ENCODE measurements at regions not wholly inside any gene's neighbourhood (a gene's known extent, or its start where the extent isn't known, plus 50 kb on each side); places are given as distances from the start of the nearest gene placed in this dataset.

DNA sequence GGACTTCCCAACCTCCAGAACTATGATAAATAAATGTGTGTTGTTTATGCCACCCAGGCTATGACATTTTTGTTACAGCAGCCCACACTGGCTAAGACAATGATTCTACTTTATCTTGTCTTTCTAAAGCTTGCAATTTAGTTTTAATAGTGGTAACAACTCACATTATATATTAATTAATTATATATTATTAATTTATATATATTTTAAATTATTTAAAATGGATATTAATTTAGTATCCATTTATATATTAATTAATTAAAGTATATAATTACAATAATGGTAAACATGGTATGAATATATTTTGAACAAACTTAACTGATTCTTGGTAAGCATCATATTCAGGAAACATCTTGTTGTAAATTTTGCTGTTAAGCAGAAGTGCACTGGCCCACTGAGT lies 863.9 kb downstream of the MCTP2 start:
- no peak for DNase-seq

GRCh38 chr15:95096651-95097050 lies 865.3 kb downstream of the MCTP2 start:
- DNase-seq: no peak

DNA sequence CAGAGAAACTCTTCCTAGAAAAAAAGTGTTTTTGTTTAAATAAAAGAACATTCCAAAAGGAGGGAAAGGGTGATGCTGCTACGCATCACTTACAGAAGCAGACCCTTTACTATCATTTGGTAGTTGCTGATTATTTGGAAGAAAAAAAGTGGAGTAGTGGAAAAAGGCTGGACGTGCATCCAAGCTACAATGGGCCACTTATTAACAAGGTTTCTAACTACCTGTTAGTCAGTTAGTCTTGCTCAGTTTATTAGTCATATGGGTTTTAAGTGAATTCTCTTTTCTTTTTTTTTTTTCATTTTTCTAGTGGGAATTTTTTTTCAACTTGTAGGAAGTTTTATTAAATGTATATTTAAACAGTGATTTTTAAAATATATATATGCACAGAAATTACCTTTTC lies 866.0 kb downstream of the MCTP2 start:
- DNase-seq: no peak

- DNase-seq: no peak
These were observed 873.9 kb downstream of the MCTP2 start for GRCh38 chr15:95105229-95105628.

DNA sequence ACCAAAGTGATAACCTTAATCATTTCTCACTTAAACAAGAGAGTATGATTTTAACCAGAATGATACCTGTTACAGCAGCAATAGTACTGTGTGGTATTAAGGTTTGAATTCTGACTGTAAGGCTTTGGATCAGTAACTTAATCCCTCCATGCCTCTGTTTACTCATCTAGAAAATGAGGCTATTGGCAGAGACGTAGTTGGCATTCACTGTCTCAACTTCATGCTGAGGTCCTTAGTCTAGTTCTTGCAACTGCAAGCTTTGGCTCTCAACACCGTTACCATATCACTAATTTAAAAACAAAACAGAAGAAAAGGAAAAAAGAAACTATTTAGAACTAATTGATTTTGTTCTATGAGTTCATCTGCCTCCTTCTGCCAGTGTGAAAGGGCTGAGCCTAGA lies 875.4 kb downstream of the MCTP2 start:
- DNase-seq: no peak

DNA sequence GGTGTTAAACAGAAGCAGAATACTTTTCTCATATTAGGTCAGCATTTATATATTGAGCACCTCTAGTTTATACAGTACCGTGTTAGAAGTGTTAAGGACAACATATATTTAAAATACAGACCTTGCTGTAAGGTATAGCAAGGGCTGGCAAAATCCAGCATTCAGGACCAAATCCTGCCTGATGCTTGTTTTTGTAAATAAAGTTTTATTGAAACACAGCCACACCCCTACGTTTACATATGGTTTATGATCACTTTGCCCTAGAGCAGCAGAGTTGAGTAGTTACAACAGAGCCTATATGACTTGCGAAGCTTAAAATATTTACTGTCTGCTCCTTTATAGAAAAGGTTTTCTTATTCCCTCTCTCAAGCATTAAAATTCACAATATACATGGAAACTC lies 877.3 kb downstream of the MCTP2 start:
- no peak for DNase-seq

- DNase-seq: no peak
These were observed 880.6 kb downstream of the MCTP2 start for GRCh38 chr15:95111969-95112368.

DNA sequence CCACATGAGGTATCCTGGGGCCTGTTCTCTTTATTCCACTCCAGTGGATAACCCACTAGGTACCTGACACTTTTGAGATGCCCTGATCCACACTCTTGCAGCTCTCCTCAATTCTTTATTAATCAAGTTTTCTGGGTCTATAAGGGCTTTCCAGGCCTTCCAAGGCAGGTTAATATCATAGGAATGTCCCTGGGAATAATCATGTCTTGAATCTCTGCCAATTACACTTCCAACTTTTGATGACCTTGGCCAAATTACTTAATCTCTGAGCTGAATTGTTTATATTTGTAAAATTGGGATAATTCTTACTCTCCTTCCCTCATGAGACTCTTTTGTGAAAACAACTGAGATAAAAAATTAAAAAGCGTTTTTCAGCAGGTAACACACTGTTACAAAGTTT lies 881.7 kb downstream of the MCTP2 start:
- no peak for DNase-seq

DNA sequence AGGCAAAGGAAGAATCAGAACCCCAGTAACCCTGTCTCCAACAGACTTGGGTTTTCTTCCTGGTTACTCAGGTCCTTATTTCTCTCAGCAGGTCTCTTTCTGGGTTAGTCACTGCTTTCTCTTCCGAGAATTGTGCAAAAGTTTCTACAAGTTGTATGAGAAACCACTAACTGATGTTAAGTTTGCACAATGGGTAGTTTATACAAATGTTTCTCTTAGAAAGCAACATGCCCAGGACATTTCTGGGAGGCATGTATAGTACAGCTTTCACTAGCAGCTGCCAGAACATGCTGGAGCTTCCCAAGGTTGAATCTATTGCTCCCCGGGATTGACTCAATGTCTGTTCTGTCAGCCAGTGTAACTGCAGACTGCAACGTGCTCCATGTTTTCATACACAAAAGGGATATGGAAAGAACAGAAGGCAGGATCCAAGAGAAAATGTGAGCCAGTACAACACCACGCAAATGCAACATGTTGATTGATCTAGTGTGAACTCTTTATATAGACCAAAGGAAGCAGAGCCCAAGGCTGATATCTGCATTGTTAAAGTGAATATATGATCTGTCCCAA lies 887.8 kb downstream of the MCTP2 start:
- no peak for DNase-seq

DNA sequence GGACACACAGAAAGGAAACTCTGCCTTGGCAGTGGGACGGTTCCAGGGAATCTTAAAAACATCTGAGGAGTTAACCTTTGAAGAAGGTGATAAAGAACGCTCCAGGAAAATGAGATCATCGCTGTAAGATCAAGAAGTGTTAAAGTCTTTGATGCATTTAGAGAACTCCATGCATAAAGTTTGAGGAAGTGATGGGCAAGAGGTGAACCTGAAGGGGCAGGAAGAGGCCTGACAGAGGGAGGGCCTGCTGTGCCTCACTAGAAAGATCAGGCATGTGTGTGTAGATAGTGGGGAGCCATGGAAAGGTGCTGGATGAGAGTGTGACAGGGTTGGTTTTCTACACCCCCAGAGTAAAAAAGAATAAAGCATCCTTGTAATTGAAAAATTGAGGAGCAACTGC lies 889.2 kb downstream of the MCTP2 start:
- no peak for DNase-seq

GRCh38 chr15:95121191-95121590 lies 889.8 kb downstream of the MCTP2 start:
- DNase-seq: no peak

GRCh38 chr15:95125803-95126202 lies 894.4 kb downstream of the MCTP2 start:
- DNase-seq: no peak

GRCh38 chr15:95127356-95127755 lies 896.0 kb downstream of the MCTP2 start:
- DNase-seq: no peak

DNA sequence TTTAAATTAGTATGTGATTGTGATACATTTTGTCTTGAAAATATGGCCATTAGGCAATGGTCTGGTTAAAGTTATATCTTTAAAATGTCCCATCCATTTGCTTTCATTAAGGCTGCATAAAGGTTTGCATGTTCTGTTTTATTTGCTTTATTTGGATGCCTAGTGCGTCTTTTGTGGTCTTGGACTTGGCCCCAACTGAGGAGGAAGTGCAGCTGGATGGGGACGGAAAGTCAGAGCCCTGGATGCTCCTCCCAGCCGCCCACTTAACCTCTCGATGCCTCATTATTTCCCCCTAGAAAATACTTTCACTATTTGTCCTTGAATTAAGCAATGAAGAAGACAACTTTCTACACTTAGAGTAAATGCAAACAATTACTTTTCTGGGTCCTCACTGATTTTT lies 898.2 kb downstream of the MCTP2 start:
- no peak for DNase-seq

DNA sequence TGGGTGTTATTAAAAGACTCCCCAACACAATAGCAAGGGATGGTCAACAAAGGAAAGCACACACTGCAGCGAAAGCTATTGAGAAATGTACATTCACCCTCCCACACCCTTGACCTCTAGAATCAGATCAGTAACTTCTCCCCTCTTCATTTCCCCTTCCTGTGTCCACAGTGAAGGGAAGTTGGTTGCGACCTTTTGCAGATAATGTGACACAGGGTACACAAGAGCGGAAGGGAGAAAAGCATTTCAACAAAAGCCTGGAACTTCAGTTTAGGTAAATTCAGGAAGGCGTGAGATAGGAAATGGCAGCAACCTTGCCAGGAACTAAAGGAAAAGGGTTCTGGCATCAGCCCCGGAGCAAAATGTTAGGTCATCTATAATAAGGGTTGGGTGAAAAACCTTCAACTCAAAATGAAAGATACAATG lies 899.8 kb downstream of the MCTP2 start:
- no peak for DNase-seq

GRCh38 chr15:95132774-95133173 lies 901.4 kb downstream of the MCTP2 start:
- no peak for DNase-seq

- DNase-seq: no peak
These were observed 903.2 kb downstream of the MCTP2 start for GRCh38 chr15:95134431-95135110.

DNA sequence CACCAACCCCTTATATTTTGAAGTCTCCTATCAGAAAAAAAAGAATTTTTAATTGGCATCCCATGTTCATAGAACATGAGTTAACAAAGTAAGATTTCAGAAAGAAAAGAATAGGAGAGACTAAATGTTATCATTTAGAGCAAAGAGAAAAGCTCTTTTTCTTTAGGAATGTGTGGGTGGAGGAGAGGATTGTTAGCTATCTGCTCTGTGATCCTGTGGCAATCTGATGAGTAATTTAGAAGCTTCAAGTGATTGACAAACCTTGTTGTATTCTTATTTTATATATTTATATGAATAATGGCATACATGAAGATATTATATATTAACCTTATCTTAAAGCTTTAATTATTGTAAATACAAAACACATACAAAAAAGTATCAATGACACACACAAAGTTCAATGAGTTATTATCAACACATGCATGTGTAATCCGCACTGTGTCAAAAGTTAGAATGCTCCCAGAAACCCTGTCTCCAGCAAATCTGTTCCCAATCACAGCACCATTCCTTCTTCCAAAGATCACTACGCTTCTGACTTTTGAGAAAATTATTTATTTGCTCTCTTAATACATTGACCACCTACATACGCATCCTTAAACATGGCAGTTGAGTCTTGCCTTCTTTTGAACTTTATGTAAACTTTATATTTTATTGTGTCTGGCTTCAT lies 907.4 kb downstream of the MCTP2 start:
- DNase-seq: no peak

DNA sequence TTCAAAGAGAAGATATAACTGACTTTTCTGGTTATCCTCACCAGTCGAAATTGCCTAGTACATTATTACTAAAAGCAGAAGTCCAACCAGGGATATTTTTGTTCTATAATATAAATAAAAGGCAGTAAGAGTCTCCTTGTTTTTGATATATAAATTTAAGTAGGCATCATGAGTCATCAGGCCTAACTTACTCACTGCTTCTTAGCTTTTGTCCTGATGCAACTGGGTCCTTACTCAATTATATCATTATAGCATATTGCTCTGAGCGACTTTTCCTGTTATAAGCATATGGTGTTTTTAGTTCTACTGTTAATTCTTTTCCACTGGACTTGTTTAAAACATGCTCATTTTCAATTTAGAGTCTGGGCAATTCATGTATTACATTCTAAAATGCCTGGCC lies 910.1 kb downstream of the MCTP2 start:
- DNase-seq: no peak

DNA sequence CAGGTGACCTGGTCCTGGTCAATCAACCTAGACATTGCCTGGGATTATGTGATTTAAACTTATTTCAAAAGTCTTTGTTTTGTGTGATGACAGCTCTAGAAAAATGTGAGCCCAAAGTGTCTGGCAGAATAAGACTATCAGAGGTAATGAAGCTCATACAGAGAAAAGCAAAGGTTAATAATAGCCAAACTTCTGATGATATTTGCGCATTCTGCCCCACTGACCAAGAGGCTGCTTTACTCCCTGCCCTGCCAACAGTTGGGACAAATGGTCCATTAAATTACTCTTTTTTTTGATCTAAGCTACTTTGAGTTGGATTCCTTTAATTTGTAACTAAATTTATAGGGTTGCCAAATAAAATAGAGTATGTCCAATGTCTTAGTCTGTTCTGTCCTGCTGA lies 911.2 kb downstream of the MCTP2 start:
- DNase-seq: no peak

- no peak for DNase-seq
These were observed 915.1 kb downstream of the MCTP2 start for GRCh38 chr15:95146481-95146880.

- DNase-seq: no peak
These were observed 916.8 kb downstream of the MCTP2 start for GRCh38 chr15:95148183-95148582.

DNA sequence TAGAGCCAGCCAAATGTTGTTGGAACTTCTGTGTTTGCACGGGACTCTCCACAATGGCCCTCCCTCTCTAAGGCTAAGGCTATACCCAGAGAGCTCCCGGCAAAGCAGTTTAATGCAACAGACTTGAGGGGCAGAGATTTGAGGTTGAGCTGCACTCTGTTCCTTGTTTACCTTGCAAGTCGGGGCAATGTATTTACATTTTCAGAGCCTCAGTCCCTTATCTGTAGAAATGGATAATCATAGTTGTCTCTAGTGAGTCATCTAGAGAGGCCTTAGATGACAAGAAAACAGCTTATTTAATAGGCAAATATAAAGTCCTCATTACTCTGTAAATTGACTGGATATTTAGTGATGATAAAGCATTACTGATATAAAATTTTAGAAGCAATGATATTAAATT lies 917.7 kb downstream of the MCTP2 start:
- DNase-seq: no peak

DNA sequence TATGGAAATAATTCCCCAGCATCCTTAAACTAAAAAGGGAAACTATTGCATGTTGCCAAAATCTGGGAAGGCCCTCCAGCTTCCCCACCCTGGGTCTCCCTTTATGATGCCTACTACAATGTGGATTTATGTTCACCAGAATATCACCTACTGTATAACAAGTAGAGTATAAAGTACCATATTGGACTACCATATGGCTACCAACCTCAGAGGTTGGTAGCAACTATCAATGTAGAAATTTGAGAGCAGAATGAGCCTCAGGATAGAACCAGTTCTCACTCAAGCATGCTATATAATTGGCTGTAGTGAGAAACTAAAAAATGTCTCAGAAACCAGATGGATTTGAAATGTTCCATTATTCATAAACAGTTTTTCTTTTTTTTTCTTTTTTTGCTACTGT lies 918.4 kb downstream of the MCTP2 start:
- no peak for DNase-seq

DNA sequence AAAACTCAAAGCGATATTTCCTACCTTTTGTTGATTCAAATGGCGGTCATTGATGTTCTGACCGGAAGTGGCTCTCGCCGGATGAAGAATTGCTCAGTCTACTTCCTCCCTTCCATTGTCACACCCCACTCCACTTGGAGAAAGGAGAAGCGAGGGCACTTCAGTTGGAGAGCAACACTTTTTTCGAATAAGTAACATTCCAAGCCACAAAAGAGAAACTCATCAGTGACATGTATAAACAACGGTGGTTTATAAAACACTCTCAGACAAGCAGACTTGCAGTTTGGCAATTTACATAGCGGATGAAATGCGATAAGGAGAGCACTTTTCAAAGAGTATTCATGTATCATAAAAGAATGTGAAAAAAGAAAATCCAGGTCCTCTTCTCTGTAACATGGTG lies 919.1 kb downstream of the MCTP2 start:
- no peak for DNase-seq

Data from activated CD4-positive, alpha-beta T cell treated with anti-CD3 and anti-CD28 coated beads, Interleukin-2, amount 50 U/mL, for 16 hours (primary cell).